SK-N-SH (cell line): ENCODE measurements at regions not wholly inside any gene's neighbourhood (a gene's known extent, or its start where the extent isn't known, plus 50 kb on each side); places are given as distances from the start of the nearest gene placed in this dataset.

Source experiments
- CTCF ChIA-PET: fragments of 300-600, 350-600 bp; formaldehyde crosslinking; extraction: SDS; loops from one replicate; lab custom pipeline; 2021; lab: Yijun Ruan, JAX
- POLR2A ChIA-PET: fragments of 350-600 bp; sonication (Branson Sonifier 250); formaldehyde crosslinking; extraction: SDS; loops from one replicate; lab custom pipeline; 2020; ENCODE audit warnings: antibody characterized with exemption, inconsistent platforms; lab: Yijun Ruan, JAX
- DNase-seq: peaks from one replicate; pipeline ENCODE4 v3.0.0; 2012
- H2AFZ ChIP-seq: fragments of 200-600 bp; sonication (generic); 2 replicates; pipeline ENCODE4 v1.8.1; 2016; ENCODE audit warnings: antibody characterized with exemption, mild to moderate bottlenecking, low read depth
- H3F3A ChIP-seq: fragments of 200-600 bp; sonication (generic); replicated peaks from 2 replicates; pipeline ENCODE3; 2016; ENCODE audit warnings: antibody characterized with exemption, mild to moderate bottlenecking; ENCODE audit not compliant: insufficient read depth
- H3K27ac ChIP-seq, 2 experiments: fragments of 200-500 bp in 1 of 2; fragments of 200-600 bp in 1 of 2; sonication (Bioruptor generic) in 1 of 2; sonication (generic), shearing (Covaris generic) in 1 of 2; 2 replicates each; pipeline versions ENCODE4 v1.5.1 to v1.6.1; 2014 to 2016; ENCODE audit warnings: low read depth in 2 of 2, inconsistent platforms in 1 of 2, low read length in 1 of 2, mild to moderate bottlenecking in 1 of 2, mixed read lengths in 1 of 2
- H3K27me3 ChIP-seq: fragments of 200-600 bp; sonication (generic), shearing (Covaris generic); 2 replicates; pipeline ENCODE4 v1.6.1; 2016; ENCODE audit warnings: mixed run types; ENCODE audit not compliant: insufficient read depth
- H3K36me3 ChIP-seq, 2 experiments: fragments of 200-500 bp in 1 of 2; fragments of 200-600 bp in 1 of 2; sonication (Bioruptor generic) in 1 of 2; sonication (generic) in 1 of 2; replicated peaks in 1 of 2; 2 replicates each; pipeline versions ENCODE3 to v1.5.1; 2014 to 2016; ENCODE audit warnings: low read length in 1 of 2, mild to moderate bottlenecking in 1 of 2; ENCODE audit not compliant: insufficient read depth in 2 of 2, control insufficient read depth in 1 of 2
- H3K4me1 ChIP-seq, 2 experiments: fragments of 200-500 bp in 1 of 2; fragments of 200-600 bp in 1 of 2; sonication (Bioruptor generic) in 1 of 2; sonication (generic), shearing (Covaris generic) in 1 of 2; 2 replicates each; pipeline versions ENCODE4 v1.5.1 to v1.6.1; 2014 to 2016; ENCODE audit warnings: low read depth in 1 of 2, low read length in 1 of 2, mixed run types in 1 of 2; ENCODE audit not compliant: insufficient read depth in 2 of 2, control insufficient read depth in 1 of 2
- H3K4me2 ChIP-seq: fragments of 200-600 bp; sonication (generic), shearing (Covaris generic); 2 replicates; pipeline ENCODE4 v1.6.1; 2017; ENCODE audit warnings: mixed run types
- H3K4me3 ChIP-seq, 2 experiments: fragments of 200-500 bp in 1 of 2; fragments of 200-600 bp in 1 of 2; sonication (Bioruptor generic) in 1 of 2; sonication (generic), shearing (Covaris generic) in 1 of 2; 2 replicates each; pipeline versions ENCODE4 v1.5.1 to v1.8.1; 2014 to 2016; ENCODE audit warnings: low read depth in 2 of 2, inconsistent platforms in 1 of 2, low read length in 1 of 2, mild to moderate bottlenecking in 1 of 2, mixed read lengths in 1 of 2, moderate library complexity in 1 of 2
- H3K79me2 ChIP-seq: fragments of 200-600 bp; sonication (generic); 2 replicates; pipeline ENCODE4 v1.8.1; 2017; ENCODE audit warnings: mild to moderate bottlenecking; ENCODE audit not compliant: insufficient read depth
- H3K9ac ChIP-seq: fragments of 200-600 bp; sonication (generic); 2 replicates; pipeline ENCODE4 v1.6.1; 2017; ENCODE audit warnings: mixed run types
- H3K9me2 ChIP-seq: fragments of 200-600 bp; sonication (generic); 2 replicates; pipeline ENCODE4 v1.6.1; 2017; ENCODE audit warnings: mixed run types
- H3K9me3 ChIP-seq: fragments of 200-600 bp; sonication (generic); 2 replicates; pipeline ENCODE4 v1.6.1; 2017; ENCODE audit warnings: mixed run types, mild to moderate bottlenecking, moderate library complexity
- H4K20me1 ChIP-seq: fragments of 200-600 bp; sonication (generic); 2 replicates; pipeline ENCODE4 v1.6.1; 2017; ENCODE audit warnings: mild to moderate bottlenecking, mixed run types; ENCODE audit not compliant: insufficient read depth
- ELF1 ChIP-seq: IDR thresholded peaks from 2 replicates; pipeline ENCODE4 v1.4.0; 2012
- EP300 ChIP-seq, 2 experiments: IDR thresholded peaks; 2 replicates each; pipeline versions ENCODE4 v1.4.0 to v1.6.1; 2012; ENCODE audit warnings: borderline replicate concordance in 1 of 2, low read depth in 1 of 2, low read length in 1 of 2
- FOSL2 ChIP-seq: IDR thresholded peaks from 2 replicates; pipeline ENCODE4 v1.4.0; 2012; ENCODE audit warnings: low read depth, mild to moderate bottlenecking, moderate library complexity, borderline replicate concordance
- FOXJ3 ChIP-seq: sonication (generic); formaldehyde crosslinking; IDR thresholded peaks from 2 replicates; pipeline ENCODE4 v1.5.1; 2020; ENCODE audit warnings: mild to moderate bottlenecking, missing genetic modification reagents
- FOXM1 ChIP-seq: IDR thresholded peaks from 2 replicates; pipeline ENCODE4 v1.4.0; 2012; ENCODE audit warnings: low read depth, mild to moderate bottlenecking
- GABPA ChIP-seq: IDR thresholded peaks from 2 replicates; pipeline ENCODE4 v1.4.0; 2012; ENCODE audit warnings: low read depth, mild to moderate bottlenecking
- GATA2 ChIP-seq: sonication (generic); formaldehyde crosslinking; IDR thresholded peaks from 2 replicates; pipeline ENCODE4 v1.5.0; 2020; ENCODE audit warnings: mild to moderate bottlenecking, missing genetic modification reagents
- JUND ChIP-seq: IDR thresholded peaks from 2 replicates; pipeline ENCODE4 v1.4.0; 2012
- MXI1 ChIP-seq: IDR thresholded peaks from 2 replicates; pipeline ENCODE4 v1.6.1; 2012; ENCODE audit warnings: mild to moderate bottlenecking, low read depth, low read length, improper control_type of control experiment
- NFIC ChIP-seq: IDR thresholded peaks from 2 replicates; pipeline ENCODE4 v1.4.0; 2012; ENCODE audit warnings: borderline replicate concordance
- POLR2AphosphoS5 ChIP-seq: IDR thresholded peaks from 2 replicates; pipeline ENCODE4 v1.6.1; 2012; ENCODE audit warnings: low read depth, low read length
- RAD21 ChIP-seq: IDR thresholded peaks from 2 replicates; pipeline ENCODE4 v1.6.1; 2012; ENCODE audit warnings: mild to moderate bottlenecking, low read length
- RCOR1 ChIP-seq: fragments of 150-350 bp; IDR thresholded peaks from 2 replicates; pipeline ENCODE4 v1.6.1; 2017; ENCODE audit warnings: antibody characterized with exemption, low read length
- RFX5 ChIP-seq: IDR thresholded peaks from 2 replicates; pipeline ENCODE4 v1.6.1; 2012; ENCODE audit warnings: mild to moderate bottlenecking, improper control_type of control experiment, low read length
- RXRA ChIP-seq: IDR thresholded peaks from 2 replicates; pipeline ENCODE4 v1.4.0; 2012; ENCODE audit warnings: low read depth, mild to moderate bottlenecking, borderline replicate concordance
- TCF12 ChIP-seq: IDR thresholded peaks from 2 replicates; pipeline ENCODE4 v1.4.0; 2012
- TEAD4 ChIP-seq: IDR thresholded peaks from 2 replicates; pipeline ENCODE4 v1.4.0; 2012; ENCODE audit warnings: mild to moderate bottlenecking, borderline replicate concordance; ENCODE audit not compliant: insufficient read depth
- WGBS: methylation state at CpG from one replicate; pipeline ENCODE4 v1.1.6; 2017; ENCODE audit warnings: low lambda C conversion rate; 5-methylcytosine and 5-hydroxymethylcytosine counted together
- TF ChIP-seq, protein P1 (sequence below): fragments of 150-350 bp; IDR thresholded peaks from 2 replicates; pipeline ENCODE4 v1.6.1; 2017; ENCODE audit warnings: antibody characterized with exemption, low read length, low read depth, borderline replicate concordance
- TF ChIP-seq, protein P2 (sequence below): IDR thresholded peaks from 2 replicates; pipeline ENCODE4 v1.6.1; 2012; ENCODE audit warnings: mild to moderate bottlenecking, low read depth, low read length, moderate library complexity
- TF ChIP-seq, protein P3 (sequence below): IDR thresholded peaks from 2 replicates; pipeline ENCODE4; 2012

DNA sequence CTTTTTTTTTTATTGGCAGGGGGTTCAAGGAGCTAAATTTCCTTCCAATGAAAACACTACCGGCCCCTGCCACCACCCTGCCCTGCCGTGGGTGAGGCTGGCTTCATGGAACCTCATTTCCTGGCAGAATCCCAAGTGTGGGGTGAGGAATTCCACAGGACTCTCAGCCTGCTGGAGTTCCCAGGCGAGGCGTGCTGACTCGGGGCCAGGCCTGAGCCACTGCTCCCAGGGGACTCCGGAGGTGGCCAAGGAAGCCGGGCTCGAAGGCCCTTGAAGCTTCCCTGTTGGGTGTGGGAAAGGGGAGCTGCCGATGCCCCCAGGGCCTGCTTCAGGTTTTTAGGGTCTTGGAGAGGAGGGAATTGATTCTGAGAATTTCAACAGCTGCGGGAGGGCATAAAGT is 95.3 kb upstream of the ACTRT2 start:
- Histone ChIP-seq H3K4me1 (no peaks in the 10 kb centered on the region), H3F3A (no peaks in the 10 kb centered on the region), H3K4me2 (no peak overlapping the region), H4K20me1 (no peaks in the 10 kb centered on the region), H3K27ac (no peak overlapping the region), H3K9me3 (no peaks in the 10 kb centered on the region), H3K9ac (no peak overlapping the region), H3K9me2 (no peaks in the 10 kb centered on the region), H2AFZ (no peak overlapping the region), H3K27me3 (no peaks in the 10 kb centered on the region), H3K4me3 (no peak overlapping the region), H3K36me3 (no peaks in the 10 kb centered on the region), H3K79me2 (no peaks in the 10 kb centered on the region)
- no peak for TF ChIP-seq GABPA
- TF ChIP-seq, protein P1, sequence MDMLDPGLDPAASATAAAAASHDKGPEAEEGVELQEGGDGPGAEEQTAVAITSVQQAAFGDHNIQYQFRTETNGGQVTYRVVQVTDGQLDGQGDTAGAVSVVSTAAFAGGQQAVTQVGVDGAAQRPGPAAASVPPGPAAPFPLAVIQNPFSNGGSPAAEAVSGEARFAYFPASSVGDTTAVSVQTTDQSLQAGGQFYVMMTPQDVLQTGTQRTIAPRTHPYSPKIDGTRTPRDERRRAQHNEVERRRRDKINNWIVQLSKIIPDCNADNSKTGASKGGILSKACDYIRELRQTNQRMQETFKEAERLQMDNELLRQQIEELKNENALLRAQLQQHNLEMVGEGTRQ: no peak
- no peak for TF ChIP-seq JUND
- TF ChIP-seq RCOR1: no peak
- TF ChIP-seq, protein P2, sequence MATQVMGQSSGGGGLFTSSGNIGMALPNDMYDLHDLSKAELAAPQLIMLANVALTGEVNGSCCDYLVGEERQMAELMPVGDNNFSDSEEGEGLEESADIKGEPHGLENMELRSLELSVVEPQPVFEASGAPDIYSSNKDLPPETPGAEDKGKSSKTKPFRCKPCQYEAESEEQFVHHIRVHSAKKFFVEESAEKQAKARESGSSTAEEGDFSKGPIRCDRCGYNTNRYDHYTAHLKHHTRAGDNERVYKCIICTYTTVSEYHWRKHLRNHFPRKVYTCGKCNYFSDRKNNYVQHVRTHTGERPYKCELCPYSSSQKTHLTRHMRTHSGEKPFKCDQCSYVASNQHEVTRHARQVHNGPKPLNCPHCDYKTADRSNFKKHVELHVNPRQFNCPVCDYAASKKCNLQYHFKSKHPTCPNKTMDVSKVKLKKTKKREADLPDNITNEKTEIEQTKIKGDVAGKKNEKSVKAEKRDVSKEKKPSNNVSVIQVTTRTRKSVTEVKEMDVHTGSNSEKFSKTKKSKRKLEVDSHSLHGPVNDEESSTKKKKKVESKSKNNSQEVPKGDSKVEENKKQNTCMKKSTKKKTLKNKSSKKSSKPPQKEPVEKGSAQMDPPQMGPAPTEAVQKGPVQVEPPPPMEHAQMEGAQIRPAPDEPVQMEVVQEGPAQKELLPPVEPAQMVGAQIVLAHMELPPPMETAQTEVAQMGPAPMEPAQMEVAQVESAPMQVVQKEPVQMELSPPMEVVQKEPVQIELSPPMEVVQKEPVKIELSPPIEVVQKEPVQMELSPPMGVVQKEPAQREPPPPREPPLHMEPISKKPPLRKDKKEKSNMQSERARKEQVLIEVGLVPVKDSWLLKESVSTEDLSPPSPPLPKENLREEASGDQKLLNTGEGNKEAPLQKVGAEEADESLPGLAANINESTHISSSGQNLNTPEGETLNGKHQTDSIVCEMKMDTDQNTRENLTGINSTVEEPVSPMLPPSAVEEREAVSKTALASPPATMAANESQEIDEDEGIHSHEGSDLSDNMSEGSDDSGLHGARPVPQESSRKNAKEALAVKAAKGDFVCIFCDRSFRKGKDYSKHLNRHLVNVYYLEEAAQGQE: no peak
- TF ChIP-seq TEAD4: no peak
- no peak for TF ChIP-seq FOSL2
- no peak for TF ChIP-seq ELF1
- no peak for TF ChIP-seq TCF12
- no peak for TF ChIP-seq POLR2AphosphoS5
- no peak for TF ChIP-seq RFX5
- TF ChIP-seq FOXJ3 (CRISPR knock-in tag): no peak
- no peak for TF ChIP-seq NFIC
- TF ChIP-seq EP300 (IDR thresholded peaks at IDR 0.05; ENCODE audit: borderline replicate concordance in 1 of 2, low read depth in 1 of 2, low read length in 1 of 2): no peak
- no peak for TF ChIP-seq MXI1
- TF ChIP-seq FOXM1: no peak
- TF ChIP-seq RXRA: no peak
- TF ChIP-seq, protein P3, sequence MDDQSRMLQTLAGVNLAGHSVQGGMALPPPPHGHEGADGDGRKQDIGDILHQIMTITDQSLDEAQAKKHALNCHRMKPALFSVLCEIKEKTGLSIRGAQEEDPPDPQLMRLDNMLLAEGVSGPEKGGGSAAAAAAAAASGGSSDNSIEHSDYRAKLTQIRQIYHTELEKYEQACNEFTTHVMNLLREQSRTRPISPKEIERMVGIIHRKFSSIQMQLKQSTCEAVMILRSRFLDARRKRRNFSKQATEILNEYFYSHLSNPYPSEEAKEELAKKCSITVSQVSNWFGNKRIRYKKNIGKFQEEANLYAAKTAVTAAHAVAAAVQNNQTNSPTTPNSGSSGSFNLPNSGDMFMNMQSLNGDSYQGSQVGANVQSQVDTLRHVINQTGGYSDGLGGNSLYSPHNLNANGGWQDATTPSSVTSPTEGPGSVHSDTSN: no peak
- no peak for TF ChIP-seq GATA2 (CRISPR knock-in tag)
- no peak for TF ChIP-seq RAD21
- 0% methylated on average over 1 of the region's 10 CpGs for WGBS
- CTCF ChIA-PET: no interaction called here
- POLR2A ChIA-PET: no interaction called here
- DNase-seq: no peak
